GM10248 (cell line): ENCODE measurements at regions not wholly inside any gene's neighbourhood (a gene's known extent, or its start where the extent isn't known, plus 50 kb on each side); places are given as distances from the start of the nearest gene placed in this dataset.
"Not testable (repeated sequence)": the region's sequence is repeated elsewhere in the genome, so short reads cannot be mapped to it uniquely, and the experiment has no call there.

Experiments used
- CTCF ChIA-PET: fragments of 300-600 bp; sonication (Branson Sonifier 250); formaldehyde crosslinking; extraction: SDS; loops from one replicate; lab custom pipeline; 2021; ENCODE audit warnings: antibody characterized with exemption; lab: Yijun Ruan, JAX
- POLR2A ChIA-PET: fragments of 350-650 bp; sonication (Branson Sonifier 250); formaldehyde crosslinking; extraction: SDS; loops from one replicate; lab custom pipeline; 2020; ENCODE audit warnings: antibody characterized with exemption; lab: Yijun Ruan, JAX
- DNase-seq: peaks from one replicate; pipeline ENCODE4 v3.0.0; 2012; ENCODE audit errors: extremely low spot score
- CTCF ChIP-seq: IDR thresholded peaks from 2 replicates; pipeline ENCODE4 v1.5.1; 2012; ENCODE audit warnings: mild to moderate bottlenecking, low read depth; ENCODE audit errors: extremely low read depth, missing control alignments, control extremely low read depth

DNA sequence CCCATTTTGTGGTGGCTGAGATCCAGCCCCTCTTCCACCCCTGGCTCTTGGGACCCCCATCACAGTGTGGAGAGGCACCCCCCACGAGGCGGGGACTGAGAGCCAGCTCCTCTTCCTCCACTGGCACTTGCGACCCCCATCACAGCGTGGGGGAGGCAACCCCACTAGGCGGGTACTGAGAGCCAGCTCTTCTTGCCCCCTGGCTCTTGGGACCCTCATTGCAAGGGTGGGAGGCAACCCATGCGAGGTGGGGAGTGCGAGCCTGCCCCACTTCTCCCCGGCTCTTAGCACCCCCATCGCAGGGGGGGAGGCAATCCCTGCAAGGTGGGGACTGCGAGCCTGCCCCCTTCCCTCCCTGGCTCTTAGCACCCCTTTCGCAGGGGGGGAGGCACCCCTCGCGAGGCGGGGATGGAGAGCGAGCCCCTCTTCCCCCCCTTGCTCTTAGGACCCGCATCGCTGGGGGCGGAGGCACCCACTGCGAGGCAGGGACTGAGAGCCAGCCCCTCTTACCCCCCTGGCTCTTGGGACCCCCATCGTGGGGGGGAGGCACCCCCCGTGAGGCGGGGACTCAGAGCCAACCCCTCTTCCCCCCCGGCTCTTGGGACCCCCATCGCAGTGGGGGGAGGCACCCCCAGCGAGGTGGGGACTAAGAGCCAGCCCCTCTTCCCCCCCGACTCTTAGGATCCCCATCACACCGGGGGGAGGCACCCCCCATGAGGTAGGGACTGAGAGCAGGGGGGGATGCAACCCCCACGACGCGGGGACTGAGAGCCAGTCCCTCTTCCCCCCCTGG lies 364.6 kb upstream of the SPRY2 start:
- DNase-seq = no peak
- CTCF ChIA-PET = no interaction called here
- no peak for TF ChIP-seq CTCF
- POLR2A ChIA-PET = no interaction called here

GRCh38 chr13:80704369-80704768 lies 363.4 kb upstream of the SPRY2 start:
- TF ChIP-seq CTCF = no peak
- ChIA-PET POLR2A (no interaction called here), CTCF (no interaction called here)
- no peak for DNase-seq

- no peak for DNase-seq
- TF ChIP-seq CTCF = no peak
- ChIA-PET POLR2A (no interaction called here), CTCF (no interaction called here)
Measured at GRCh38 chr13:80695841-80696240, 354.9 kb upstream of the SPRY2 start.

GRCh38 chr13:80691814-80692213 lies 350.9 kb upstream of the SPRY2 start:
- POLR2A ChIA-PET, DNase-seq, CTCF ChIA-PET: not testable (repeated sequence)

- CTCF ChIA-PET = no interaction called here
- no peak for DNase-seq
- POLR2A ChIA-PET = no interaction called here
- TF ChIP-seq CTCF = no peak
Measured at GRCh38 chr13:80690208-80690607, 349.3 kb upstream of the SPRY2 start.

DNA sequence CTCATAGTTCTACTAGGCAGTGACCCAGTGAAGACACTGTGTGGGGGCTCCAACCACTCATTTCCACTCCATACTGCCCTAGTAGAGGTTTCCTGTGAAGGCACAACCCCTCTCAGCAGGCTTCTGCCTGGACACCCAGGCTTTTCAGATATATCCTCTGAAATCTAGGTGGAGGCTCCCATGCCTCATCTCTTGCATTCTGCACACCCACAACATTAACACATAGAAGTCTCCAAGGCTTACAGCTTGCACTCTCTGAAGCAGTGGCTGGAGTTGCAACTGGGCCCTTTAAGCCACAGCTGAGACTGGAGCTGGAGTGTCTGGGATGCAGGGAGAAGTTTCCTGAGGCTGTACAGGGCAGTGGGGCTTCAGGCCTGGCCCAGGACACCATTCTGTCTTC lies 347.7 kb upstream of the SPRY2 start:
- ChIA-PET CTCF (no interaction called here), POLR2A (no interaction called here)
- DNase-seq = no peak
- no peak for TF ChIP-seq CTCF

- ChIA-PET CTCF (no interaction called here), POLR2A (no interaction called here)
- no peak for DNase-seq
- no peak for TF ChIP-seq CTCF
Measured at GRCh38 chr13:80685942-80686341, 345.0 kb upstream of the SPRY2 start.
